ENCODE measurements at regions not wholly inside any gene's neighbourhood (a gene's known extent, or its start where the extent isn't known, plus 50 kb on each side); places are given as distances from the start of the nearest gene placed in this dataset.

GRCh38 chr22:49033616-49034015 lies 794.1 kb downstream of the BRD1 start:
- in situ Hi-C loops (cut with HindIII; ENCODE audit: low sequenced_read_pairs): no loop called here
- TF ChIP-seq CTCF (IDR thresholded peaks at IDR 0.05; ENCODE audit: low read depth, low read length, missing control alignments): no peak
- no peak for DNase-seq (ENCODE audit: low read depth)
- H3K4me3 ChIP-seq (ENCODE audit: low read depth, low read length): no peak overlapping the region

GRCh38 chr22:49032821-49033220 lies 794.9 kb downstream of the BRD1 start:
- H3K4me3 ChIP-seq (ENCODE audit: low read depth, low read length): no peak overlapping the region
- in situ Hi-C loops (cut with HindIII; ENCODE audit: low sequenced_read_pairs): no loop called here
- no peak for TF ChIP-seq CTCF (IDR thresholded peaks at IDR 0.05; ENCODE audit: low read depth, low read length, missing control alignments)
- DNase-seq (ENCODE audit: low read depth): no peak

- in situ Hi-C loops (cut with HindIII; ENCODE audit: low sequenced_read_pairs): no loop called here
- no peak for DNase-seq (ENCODE audit: low read depth)
These were observed 795.8 kb downstream of the BRD1 start for GRCh38 chr22:49031746-49032330.

GRCh38 chr22:49028111-49028510 lies 799.6 kb downstream of the BRD1 start:
- in situ Hi-C loops (cut with HindIII; ENCODE audit: low sequenced_read_pairs): no loop called here
- no peak for TF ChIP-seq CTCF (IDR thresholded peaks at IDR 0.05; ENCODE audit: low read depth, low read length, missing control alignments)
- no peak for DNase-seq (ENCODE audit: low read depth)
- no peak overlapping the region for H3K4me3 ChIP-seq (ENCODE audit: low read depth, low read length)

More at GRCh38 chr22:49031746-49032330, 795.8 kb downstream of the BRD1 start:
- TF ChIP-seq CTCF (IDR thresholded peaks at IDR 0.05; ENCODE audit: low read depth, low read length, missing control alignments): no peak
- H3K4me3 ChIP-seq (ENCODE audit: low read depth, low read length): no peak overlapping the region

- H3K4me3 ChIP-seq (ENCODE audit: low read depth, low read length): no peak overlapping the region
- no peak for TF ChIP-seq CTCF (IDR thresholded peaks at IDR 0.05; ENCODE audit: low read depth, low read length, missing control alignments)
- in situ Hi-C loops (cut with HindIII; ENCODE audit: low sequenced_read_pairs): no loop called here
- no peak for DNase-seq (ENCODE audit: low read depth)
These were observed 800.4 kb downstream of the BRD1 start for GRCh38 chr22:49027368-49027670.

- DNase-seq (ENCODE audit: low read depth): no peak
- H3K4me3 ChIP-seq (ENCODE audit: low read depth, low read length): no peak overlapping the region
- in situ Hi-C loops (cut with HindIII; ENCODE audit: low sequenced_read_pairs): no loop called here
- TF ChIP-seq CTCF (IDR thresholded peaks at IDR 0.05; ENCODE audit: low read depth, low read length, missing control alignments): no peak
These were observed 800.9 kb downstream of the BRD1 start for GRCh38 chr22:49026494-49027367.
